H1 (cell line): ENCODE measurements at regions not wholly inside any gene's neighbourhood (a gene's known extent, or its start where the extent isn't known, plus 50 kb on each side); places are given as distances from the start of the nearest gene placed in this dataset.

Experiments
- CBX5 ChIP-seq: fragments of 300-800, 300-1000 bp; sonication (generic); IDR thresholded peaks from 2 replicates; pipeline ENCODE4 v1.7.1; 2016; ENCODE audit warnings: antibody characterized with exemption, low read length, low read depth
- GTF2F1 ChIP-seq: IDR thresholded peaks from 2 replicates; pipeline ENCODE4 v1.6.1; 2012; ENCODE audit warnings: low read depth, low read length, improper control_type of control experiment, borderline replicate concordance
- JUND ChIP-seq: IDR thresholded peaks from 2 replicates; pipeline ENCODE4 v1.6.1; 2011; ENCODE audit warnings: mild to moderate bottlenecking, improper control_type of control experiment, low read length
- KDM1A ChIP-seq: fragments of 200-600, 300-600 bp; sonication (generic); IDR thresholded peaks from 2 replicates; pipeline ENCODE4 v1.7.1; 2016; ENCODE audit warnings: mild to moderate bottlenecking, low read length, borderline replicate concordance
- MAX ChIP-seq: IDR thresholded peaks from 2 replicates; pipeline ENCODE4 v1.6.1; 2012; ENCODE audit warnings: inconsistent platforms
- NRF1 ChIP-seq: IDR thresholded peaks from 2 replicates; pipeline ENCODE4 v1.6.1; 2011; ENCODE audit warnings: mild to moderate bottlenecking, low read depth, low read length, improper control_type of control experiment
- RAD21 ChIP-seq, 2 experiments: IDR thresholded peaks in 1 of 2; conservative IDR thresholded peaks in 1 of 2; 2 replicates each; pipeline ENCODE4 v1.6.1; 2011; ENCODE audit warnings: low read depth in 2 of 2, low read length in 2 of 2, improper control_type of control experiment in 1 of 2, inconsistent platforms in 1 of 2, mild to moderate bottlenecking in 1 of 2, moderate library complexity in 1 of 2
- SIRT6 ChIP-seq: IDR thresholded peaks from one replicate; pipeline ENCODE4 v1.7.1; 2012; ENCODE audit warnings: low read length, inconsistent platforms
- TBP ChIP-seq: IDR thresholded peaks from 2 replicates; pipeline ENCODE4 v1.6.1; 2011; ENCODE audit warnings: low read depth, low read length, improper control_type of control experiment
- TF ChIP-seq, protein P1 (sequence below): IDR thresholded peaks from 2 replicates; pipeline ENCODE4 v1.6.1; 2012; ENCODE audit warnings: low read length, inconsistent platforms

GRCh38 chr10:117442944-117443685, 67.9 kb upstream of the PDZD8 start (continued):
- TF ChIP-seq TBP (no peak), SIRT6 (no peak), NRF1 (no peak), GTF2F1 (no peak), RAD21 (IDR thresholded peaks at IDR 0.05 in 1 of 2, conservative IDR thresholded peaks at IDR 0.05 in 1 of 2; ENCODE audit: low read depth in 2 of 2, low read length in 2 of 2) (peak; percentile 69 to 81), CBX5 (no peak), KDM1A (no peak), JUND (no peak), MAX (0 out of 2 replicates have a peak, but pooled peaks have one; percentile 45)
- TF ChIP-seq, protein P1, sequence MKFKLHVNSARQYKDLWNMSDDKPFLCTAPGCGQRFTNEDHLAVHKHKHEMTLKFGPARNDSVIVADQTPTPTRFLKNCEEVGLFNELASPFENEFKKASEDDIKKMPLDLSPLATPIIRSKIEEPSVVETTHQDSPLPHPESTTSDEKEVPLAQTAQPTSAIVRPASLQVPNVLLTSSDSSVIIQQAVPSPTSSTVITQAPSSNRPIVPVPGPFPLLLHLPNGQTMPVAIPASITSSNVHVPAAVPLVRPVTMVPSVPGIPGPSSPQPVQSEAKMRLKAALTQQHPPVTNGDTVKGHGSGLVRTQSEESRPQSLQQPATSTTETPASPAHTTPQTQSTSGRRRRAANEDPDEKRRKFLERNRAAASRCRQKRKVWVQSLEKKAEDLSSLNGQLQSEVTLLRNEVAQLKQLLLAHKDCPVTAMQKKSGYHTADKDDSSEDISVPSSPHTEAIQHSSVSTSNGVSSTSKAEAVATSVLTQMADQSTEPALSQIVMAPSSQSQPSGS, result 0 out of 2 replicates have a peak, but pooled peaks have one; percentile 7
